Duodenal mucosa (tissue), 2 donors: ENCODE measurements at regions not wholly inside any gene's neighbourhood (a gene's known extent, or its start where the extent isn't known, plus 50 kb on each side); places are given as distances from the start of the nearest gene placed in this dataset.
"Not testable (repeated sequence)": the region's sequence is repeated elsewhere in the genome, so short reads cannot be mapped to it uniquely, and the experiment has no call there.

Experiments used
- H3K27ac ChIP-seq: one replicate; pipeline ENCODE4 v1.7.0; 2013; ENCODE audit warnings: low read depth, low read length
- H3K27me3 ChIP-seq, 2 donors: one replicate each; pipeline ENCODE4 v1.7.0; 2013; ENCODE audit warnings: low read length in 2 of 2, control low read depth in 1 of 2; ENCODE audit not compliant: insufficient read depth in 2 of 2, control insufficient read depth in 1 of 2
- H3K36me3 ChIP-seq, 2 donors: one replicate each; pipeline ENCODE4 v1.7.0; 2013; ENCODE audit warnings: low read length in 2 of 2, control low read depth in 1 of 2; ENCODE audit not compliant: insufficient read depth in 2 of 2, control insufficient read depth in 1 of 2
- H3K4me1 ChIP-seq, 2 donors: one replicate each; pipeline ENCODE4 v1.7.0; 2013; ENCODE audit warnings: low read length in 2 of 2, control low read depth in 1 of 2; ENCODE audit not compliant: insufficient read depth in 2 of 2, control insufficient read depth in 1 of 2
- H3K4me3 ChIP-seq, 2 donors: one replicate each; pipeline ENCODE4 v1.7.0; 2013; ENCODE audit warnings: low read length in 2 of 2, low read depth in 1 of 2
- H3K9ac ChIP-seq, 2 donors: one replicate each; pipeline ENCODE4 v1.7.0; 2013; ENCODE audit warnings: low read length in 2 of 2, low read depth in 1 of 2
- H3K9me3 ChIP-seq, 2 donors: one replicate each; pipeline ENCODE4 v1.7.0; 2013; ENCODE audit warnings: low read length in 2 of 2, control low read depth in 1 of 2; ENCODE audit not compliant: control insufficient read depth in 1 of 2

GRCh38 chr2:18959952-18960717, 370.8 kb upstream of the NT5C1B start:
- Histone ChIP-seq H3K9me3 (no peaks in the 10 kb centered on the region), H3K36me3 (no peaks in the 10 kb centered on the region), H3K27ac (no peak overlapping the region), H3K4me1 (no peaks in the 10 kb centered on the region), H3K27me3 (no peaks in the 10 kb centered on the region), H3K9ac (no peak overlapping the region), H3K4me3 (no peak overlapping the region)

- no peaks in the 10 kb centered on the region for H3K36me3 ChIP-seq
- H3K27ac ChIP-seq: no peak overlapping the region
- no peak overlapping the region for H3K9ac ChIP-seq
- no peaks in the 10 kb centered on the region for H3K4me1 ChIP-seq
- no peaks in the 10 kb centered on the region for H3K27me3 ChIP-seq
- no peaks in the 10 kb centered on the region for H3K9me3 ChIP-seq
- no peak overlapping the region for H3K4me3 ChIP-seq
These were observed 369.8 kb upstream of the NT5C1B start for GRCh38 chr2:18959200-18959599.

- H3K4me1 ChIP-seq: no peaks in the 10 kb centered on the region
- H3K27ac ChIP-seq: no peak overlapping the region
- H3K9me3 ChIP-seq: no peaks in the 10 kb centered on the region
- H3K27me3 ChIP-seq: no peaks in the 10 kb centered on the region
- no peak overlapping the region for H3K9ac ChIP-seq
- no peaks in the 10 kb centered on the region for H3K36me3 ChIP-seq
- H3K4me3 ChIP-seq: no peak overlapping the region
These were observed 368.5 kb upstream of the NT5C1B start for GRCh38 chr2:18957909-18958308.

DNA sequence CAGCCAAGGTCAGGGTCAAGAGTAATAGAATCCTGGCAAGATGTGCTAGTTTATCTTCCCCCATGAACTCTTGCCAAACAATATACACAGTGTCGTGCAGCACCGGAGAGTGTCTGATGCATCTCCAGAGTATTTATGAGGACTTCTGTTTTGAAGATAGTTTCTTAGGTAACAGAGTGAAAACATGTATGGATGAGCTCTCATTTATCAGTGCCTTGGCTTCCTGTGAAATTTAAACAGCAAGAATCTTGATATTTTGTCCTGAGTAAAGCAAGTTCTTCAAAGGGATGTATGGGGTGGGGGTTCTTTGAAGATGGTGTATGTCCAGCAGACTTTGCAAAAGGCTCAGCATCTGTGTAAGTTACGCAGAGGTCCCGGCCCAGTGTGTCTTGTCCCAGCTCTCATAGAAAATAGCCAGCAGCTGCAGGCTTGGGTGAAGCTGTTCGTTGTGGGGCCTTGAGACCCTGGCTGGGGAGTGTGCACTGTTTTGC, 361.0 kb upstream of the NT5C1B start:
- H3K27ac ChIP-seq: no peak overlapping the region

DNA sequence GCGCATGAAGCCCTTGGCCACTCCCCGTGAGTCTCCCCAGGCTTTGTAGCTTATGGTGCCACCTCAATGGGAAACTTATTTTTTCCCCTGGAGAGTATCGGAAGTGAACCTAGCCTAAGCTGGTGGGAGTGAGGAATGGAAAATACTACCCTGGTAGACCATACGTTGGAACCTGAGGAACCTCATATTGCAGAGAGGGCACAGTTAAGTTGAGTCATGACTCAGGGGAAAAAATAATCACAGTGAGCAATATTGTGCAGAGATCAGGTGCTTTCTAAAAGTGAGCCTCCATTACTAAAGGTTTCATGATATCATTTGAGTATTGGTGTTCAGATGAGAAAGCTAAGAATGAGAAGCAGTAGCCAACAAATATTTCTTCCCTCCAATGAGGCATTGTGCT, 360.5 kb upstream of the NT5C1B start:
- H3K27me3 ChIP-seq: no peaks in the 10 kb centered on the region
- no peak overlapping the region for H3K27ac ChIP-seq
- H3K4me1 ChIP-seq: no peaks in the 10 kb centered on the region
- no peak overlapping the region for H3K4me3 ChIP-seq
- no peak overlapping the region for H3K9ac ChIP-seq
- no peaks in the 10 kb centered on the region for H3K36me3 ChIP-seq
- H3K9me3 ChIP-seq: no peaks in the 10 kb centered on the region

More for the DNA sequence above, 361.0 kb upstream of the NT5C1B start:
- H3K36me3 ChIP-seq: no peaks in the 10 kb centered on the region
- no peaks in the 10 kb centered on the region for H3K27me3 ChIP-seq
- H3K4me1 ChIP-seq: no peaks in the 10 kb centered on the region
- no peak overlapping the region for H3K9ac ChIP-seq
- H3K4me3 ChIP-seq: no peak overlapping the region
- no peaks in the 10 kb centered on the region for H3K9me3 ChIP-seq

GRCh38 chr2:18940184-18940583, 350.8 kb upstream of the NT5C1B start:
- Histone ChIP-seq H3K9me3 (no peaks in the 10 kb centered on the region), H3K27ac (no peak overlapping the region), H3K9ac (no peak overlapping the region), H3K4me3 (no peak overlapping the region), H3K27me3 (no peaks in the 10 kb centered on the region), H3K36me3 (no peaks in the 10 kb centered on the region), H3K4me1 (no peaks in the 10 kb centered on the region)

DNA sequence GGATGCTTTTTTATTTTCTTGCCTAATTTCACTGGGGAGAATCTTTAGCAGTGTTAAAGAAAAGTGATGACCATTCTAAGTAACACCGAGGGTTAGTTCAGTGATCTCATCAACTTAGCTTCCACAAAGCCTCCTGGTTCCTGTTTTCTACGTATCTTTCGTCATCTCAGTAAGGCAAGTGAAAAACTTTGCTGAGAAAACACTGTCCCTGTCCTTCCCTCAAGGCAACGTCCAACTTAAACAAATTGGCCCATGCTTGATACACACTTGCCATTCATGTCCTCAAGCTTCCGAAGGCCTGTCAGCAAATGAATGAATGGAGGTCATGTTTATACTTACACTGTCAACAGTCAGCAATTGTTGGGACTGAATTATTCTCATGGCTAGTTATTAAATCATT, 350.4 kb upstream of the NT5C1B start:
- H3K36me3 ChIP-seq, H3K4me3 ChIP-seq, H3K27me3 ChIP-seq, H3K9ac ChIP-seq, H3K9me3 ChIP-seq, H3K27ac ChIP-seq, H3K4me1 ChIP-seq: not testable (repeated sequence)

DNA sequence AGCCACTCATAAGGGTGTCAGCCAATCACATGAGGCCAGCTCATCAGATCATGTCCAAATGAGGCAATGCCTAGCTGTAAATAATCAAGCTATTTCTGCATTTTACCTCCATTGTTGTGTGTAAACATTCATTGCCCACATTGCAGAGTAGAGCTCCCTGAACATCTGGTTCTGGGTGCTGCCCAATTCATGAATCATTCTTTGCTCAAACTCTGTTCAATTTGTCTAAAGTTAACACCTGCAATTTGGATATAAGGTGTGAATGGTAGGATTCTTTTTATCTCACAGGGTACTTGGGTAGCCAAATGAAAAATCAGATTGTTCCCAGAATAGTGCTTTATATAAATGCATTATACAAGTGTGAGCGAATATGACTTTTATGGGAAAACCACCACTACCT, 345.5 kb upstream of the NT5C1B start:
- no peaks in the 10 kb centered on the region for H3K9me3 ChIP-seq
- no peak overlapping the region for H3K4me3 ChIP-seq
- H3K27me3 ChIP-seq: no peaks in the 10 kb centered on the region
- no peaks in the 10 kb centered on the region for H3K36me3 ChIP-seq
- H3K27ac ChIP-seq: no peak overlapping the region
- no peaks in the 10 kb centered on the region for H3K4me1 ChIP-seq
- H3K9ac ChIP-seq: no peak overlapping the region

DNA sequence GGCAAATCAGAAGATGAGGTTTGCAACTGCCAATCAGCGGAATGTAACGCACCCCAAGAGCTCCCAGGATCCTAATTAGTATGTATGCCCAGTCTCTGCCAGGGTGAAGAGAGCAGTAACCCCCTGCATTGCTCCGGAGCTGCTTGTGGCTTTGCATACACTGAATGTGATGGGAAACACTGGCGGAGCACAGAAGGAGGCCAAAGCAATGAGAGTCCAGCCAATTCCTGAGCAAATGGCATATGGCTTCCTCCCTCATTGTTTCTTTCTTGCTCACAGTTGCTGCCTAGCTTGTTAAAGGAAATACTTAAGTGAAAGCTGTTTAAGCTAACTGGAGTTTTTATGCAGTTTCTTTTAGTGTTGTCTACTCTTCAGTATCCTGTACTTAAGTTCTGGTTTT, 343.5 kb upstream of the NT5C1B start:
- no peaks in the 10 kb centered on the region for H3K36me3 ChIP-seq
- no peaks in the 10 kb centered on the region for H3K4me1 ChIP-seq
- no peak overlapping the region for H3K9ac ChIP-seq
- H3K9me3 ChIP-seq: no peaks in the 10 kb centered on the region
- H3K27ac ChIP-seq: no peak overlapping the region
- H3K4me3 ChIP-seq: no peak overlapping the region
- no peaks in the 10 kb centered on the region for H3K27me3 ChIP-seq

- H3K9ac ChIP-seq: no peak overlapping the region
- no peaks in the 10 kb centered on the region for H3K4me1 ChIP-seq
- no peak overlapping the region for H3K27ac ChIP-seq
- no peaks in the 10 kb centered on the region for H3K9me3 ChIP-seq
- no peak overlapping the region for H3K4me3 ChIP-seq
- H3K27me3 ChIP-seq: no peaks in the 10 kb centered on the region
- H3K36me3 ChIP-seq: no peaks in the 10 kb centered on the region
These were observed 341.6 kb upstream of the NT5C1B start for GRCh38 chr2:18930971-18931370.
